ENCODE measurements at regions not wholly inside any gene's neighbourhood (a gene's known extent, or its start where the extent isn't known, plus 50 kb on each side); places are given as distances from the start of the nearest gene placed in this dataset.

GRCh38 chr2:12587729-12588522, 128.8 kb upstream of the TRIB2 start:
- no peak for DNase-seq (ENCODE audit: low read depth)

DNA sequence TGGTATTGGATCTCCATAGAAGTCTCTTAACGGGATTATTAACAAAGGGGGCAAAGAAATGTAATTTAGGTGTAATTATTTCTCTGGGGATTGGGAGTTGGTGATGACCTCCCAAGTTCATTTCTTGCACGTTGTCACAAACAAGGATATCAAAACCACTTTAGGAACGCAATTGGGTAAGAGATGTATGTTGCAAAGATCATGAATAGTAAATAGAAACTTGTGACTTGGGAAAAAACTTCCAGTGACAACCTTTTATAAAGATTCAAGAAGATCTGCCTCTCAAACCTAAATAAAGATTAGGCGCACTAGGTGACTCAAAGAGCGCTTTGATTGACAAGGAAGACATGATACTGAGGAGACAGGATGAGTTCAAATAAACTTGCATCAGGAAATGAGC, 127.8 kb upstream of the TRIB2 start:
- no peak for DNase-seq (ENCODE audit: low read depth)

DNA sequence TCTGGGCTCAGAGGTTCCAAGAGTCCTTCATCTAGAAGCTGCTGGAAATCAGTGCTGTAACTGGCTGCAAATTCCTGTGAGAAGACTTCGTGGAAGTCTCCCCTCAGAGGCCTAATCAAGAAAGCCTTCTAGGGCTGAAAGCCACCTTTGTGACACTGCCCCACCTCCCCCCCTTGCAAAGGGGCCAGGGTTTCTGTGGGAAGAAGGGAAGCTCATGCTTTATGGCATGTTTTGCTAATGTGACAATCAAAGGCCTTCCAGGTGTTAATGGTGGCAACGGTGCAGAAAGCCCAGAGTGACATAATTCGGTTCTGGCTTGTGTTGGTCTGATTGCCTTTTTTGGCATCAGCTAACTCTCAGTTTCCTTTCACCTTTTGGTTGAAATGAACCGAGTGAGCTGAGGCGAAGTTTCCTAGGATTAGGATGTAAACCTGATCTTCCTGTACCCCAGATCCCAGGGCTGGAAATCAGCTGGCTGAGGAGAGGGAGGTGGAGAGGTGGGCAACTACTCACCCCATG, 126.9 kb upstream of the TRIB2 start:
- DNase-seq (ENCODE audit: low read depth), result no peak

DNA sequence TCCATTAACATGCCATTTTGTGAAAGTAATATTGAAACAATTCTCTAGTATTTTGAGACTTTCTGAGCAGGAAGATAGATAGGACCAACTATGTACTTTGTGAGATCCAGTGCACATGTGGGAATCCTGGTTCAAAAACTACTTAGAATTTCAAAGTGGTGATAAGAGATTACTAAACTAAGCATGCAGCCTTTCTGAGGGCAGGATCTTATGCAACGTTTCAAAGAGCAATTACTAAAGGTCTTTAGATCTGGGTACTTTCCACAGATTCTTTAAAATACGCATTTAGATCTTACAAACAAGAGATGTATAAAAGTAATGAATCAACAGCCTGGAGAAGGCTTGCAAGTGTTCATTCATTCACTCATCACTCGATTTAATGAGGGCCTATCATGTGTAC, 124.4 kb upstream of the TRIB2 start:
- DNase-seq (ENCODE audit: low read depth), result no peak

DNA sequence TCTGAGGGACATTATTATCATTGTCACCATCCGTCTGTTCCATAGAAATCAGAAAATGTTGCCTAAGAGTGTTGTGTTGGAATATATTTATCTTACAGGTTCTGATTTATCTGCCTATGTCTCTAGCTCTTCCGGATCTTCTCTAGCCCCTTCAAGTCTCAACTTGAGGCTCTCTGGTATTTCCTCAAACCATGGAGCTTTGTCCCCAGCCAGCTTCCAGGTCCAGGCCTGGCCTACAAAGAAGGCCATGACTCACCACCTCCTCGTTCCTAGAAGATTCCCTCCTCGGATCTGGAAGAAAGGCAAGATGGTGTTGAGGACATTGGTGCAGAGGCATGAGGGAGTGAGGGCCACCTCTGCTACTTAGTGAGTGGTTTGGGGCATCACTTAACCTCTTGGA, 122.1 kb upstream of the TRIB2 start:
- no peak for DNase-seq (ENCODE audit: low read depth)

DNA sequence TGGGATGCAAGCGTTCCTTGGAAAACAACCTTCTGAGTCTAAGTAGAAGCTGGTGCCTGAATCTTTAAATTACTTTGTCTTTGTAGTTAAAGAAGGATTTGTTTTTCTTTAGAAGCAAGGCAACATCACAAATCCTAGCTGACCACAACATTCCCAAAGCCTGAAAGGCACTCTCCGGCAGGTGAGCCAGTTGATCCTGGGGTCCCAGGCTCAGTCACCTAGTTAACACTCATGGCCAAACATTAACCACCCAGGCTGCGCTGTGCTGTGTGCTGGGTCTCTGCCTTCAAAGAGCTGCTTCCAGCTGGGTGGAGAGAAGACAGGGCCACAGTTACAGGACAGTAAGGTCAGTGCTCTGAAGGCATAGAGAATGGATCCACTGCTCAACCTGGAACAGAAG, 120.0 kb upstream of the TRIB2 start:
- DNase-seq (ENCODE audit: low read depth), result no peak

DNA sequence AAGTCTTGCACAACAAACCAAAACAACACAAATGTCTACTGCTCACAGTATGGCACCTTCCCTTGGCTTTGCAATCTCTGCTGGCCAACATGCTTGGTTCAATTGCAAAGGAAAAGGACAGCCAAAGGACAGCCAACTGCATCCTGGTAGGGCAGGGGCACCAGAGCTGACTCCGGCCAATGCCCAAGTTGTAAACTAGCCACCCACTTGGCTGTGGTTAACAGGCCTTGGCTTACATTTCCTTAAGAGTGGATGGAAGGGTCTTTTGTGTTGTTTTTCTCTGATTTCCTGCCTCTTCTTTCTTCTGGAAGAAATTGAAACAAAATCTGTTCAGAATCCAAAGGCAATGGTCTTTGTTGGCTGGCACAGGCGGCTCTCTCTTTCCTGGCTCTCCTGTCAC, 119.1 kb upstream of the TRIB2 start:
- no peak for DNase-seq (ENCODE audit: low read depth)

GRCh38 chr2:12602661-12603060, 114.1 kb upstream of the TRIB2 start:
- DNase-seq (ENCODE audit: low read depth), result no peak

DNA sequence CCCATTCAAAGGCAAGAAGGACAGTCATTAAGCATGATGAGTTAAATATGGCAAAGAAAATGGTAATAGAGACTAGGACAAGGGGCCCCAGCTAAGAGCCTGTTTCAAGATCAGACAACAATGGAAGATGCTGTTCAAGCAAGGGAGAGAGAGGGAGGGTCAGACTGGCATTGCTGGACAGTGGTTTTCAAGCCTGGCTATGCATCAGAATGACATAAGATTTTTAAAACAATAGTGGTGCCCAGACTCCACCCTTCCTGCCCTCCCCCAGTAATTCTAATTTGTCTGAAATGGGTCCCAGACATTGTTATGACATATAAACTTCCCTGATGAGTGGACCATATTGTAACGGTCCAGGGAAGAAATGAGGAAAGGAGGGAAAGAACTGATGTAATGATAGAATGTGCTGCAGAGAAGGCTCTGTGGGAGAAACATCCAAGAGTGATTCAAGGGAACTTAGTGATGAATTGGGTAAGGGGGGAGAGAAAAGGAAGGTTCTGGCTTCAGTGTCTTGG, 112.9 kb upstream of the TRIB2 start:
- no peak for DNase-seq (ENCODE audit: low read depth)

DNA sequence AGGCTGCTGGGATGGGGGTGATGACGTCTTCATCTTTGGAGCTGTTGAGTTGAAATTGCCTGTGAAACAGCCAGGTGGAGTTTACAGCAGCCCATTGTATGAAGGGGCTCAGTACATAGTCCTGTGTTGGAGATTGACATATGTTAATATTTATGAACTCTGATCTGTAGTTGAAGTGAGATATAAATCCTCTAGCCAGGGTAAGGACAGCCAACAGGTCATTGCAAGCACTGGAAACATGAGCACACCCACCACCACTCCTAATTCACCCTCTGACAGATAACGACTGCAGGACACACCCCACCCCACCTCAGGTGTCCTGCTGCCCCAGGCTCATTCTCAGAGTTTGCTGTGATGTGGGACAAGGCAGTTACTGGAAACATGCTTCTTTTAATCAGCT, 112.4 kb upstream of the TRIB2 start:
- no peak for DNase-seq (ENCODE audit: low read depth)

- DNase-seq (ENCODE audit: low read depth), result no peak
Observed at GRCh38 chr2:12605366-12605765, 111.4 kb upstream of the TRIB2 start.

DNA sequence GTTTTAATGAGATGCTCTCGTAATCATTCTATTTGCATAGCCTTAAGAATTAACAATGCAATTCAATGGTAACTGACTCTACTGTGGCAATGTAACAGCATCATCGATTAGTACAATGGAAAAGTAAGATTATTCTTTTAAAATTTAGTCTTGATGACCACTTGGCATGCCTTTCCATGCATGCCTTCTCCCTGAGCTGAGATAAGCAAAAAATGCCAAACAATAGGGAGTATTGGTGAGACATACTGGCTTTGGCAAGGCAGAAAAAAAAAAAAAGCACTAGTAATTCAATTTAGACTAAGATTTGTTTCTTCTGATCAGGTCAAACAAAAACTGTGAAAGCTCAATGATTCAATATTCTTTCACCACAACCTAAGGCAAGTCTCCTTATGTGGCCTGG, 110.8 kb upstream of the TRIB2 start:
- DNase-seq (ENCODE audit: low read depth), result no peak

GRCh38 chr2:12606472-12607000, 110.2 kb upstream of the TRIB2 start:
- no peak for DNase-seq (ENCODE audit: low read depth)

GRCh38 chr2:12607971-12608370, 108.8 kb upstream of the TRIB2 start:
- no peak for DNase-seq (ENCODE audit: low read depth)

DNA sequence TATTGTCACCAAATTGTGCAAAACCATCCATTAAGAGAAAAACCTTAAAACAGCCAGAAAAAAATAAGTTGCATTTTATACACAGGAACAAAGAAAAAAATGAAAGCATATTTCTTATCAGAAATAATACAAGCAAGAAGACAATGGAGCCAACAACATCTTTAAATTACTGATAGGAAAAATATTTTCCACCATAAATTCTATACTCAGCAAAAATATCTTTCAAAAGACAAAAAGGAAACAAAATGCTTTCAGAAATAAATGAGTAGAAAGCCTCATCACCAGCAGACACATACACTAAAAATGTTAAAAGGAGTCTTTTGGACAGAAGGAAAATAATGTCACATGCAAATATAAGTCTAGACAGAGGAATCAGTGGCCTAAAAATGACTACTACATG, 106.4 kb upstream of the TRIB2 start:
- no peak for DNase-seq (ENCODE audit: low read depth)

GRCh38 chr2:12612168-12612567, 104.6 kb upstream of the TRIB2 start:
- no peak for DNase-seq (ENCODE audit: low read depth)

- no peak for DNase-seq (ENCODE audit: low read depth)
Observed at GRCh38 chr2:12612671-12613070, 104.1 kb upstream of the TRIB2 start.

- DNase-seq (ENCODE audit: low read depth), result no peak
Observed at GRCh38 chr2:12613137-12613835, 103.5 kb upstream of the TRIB2 start.

DNA sequence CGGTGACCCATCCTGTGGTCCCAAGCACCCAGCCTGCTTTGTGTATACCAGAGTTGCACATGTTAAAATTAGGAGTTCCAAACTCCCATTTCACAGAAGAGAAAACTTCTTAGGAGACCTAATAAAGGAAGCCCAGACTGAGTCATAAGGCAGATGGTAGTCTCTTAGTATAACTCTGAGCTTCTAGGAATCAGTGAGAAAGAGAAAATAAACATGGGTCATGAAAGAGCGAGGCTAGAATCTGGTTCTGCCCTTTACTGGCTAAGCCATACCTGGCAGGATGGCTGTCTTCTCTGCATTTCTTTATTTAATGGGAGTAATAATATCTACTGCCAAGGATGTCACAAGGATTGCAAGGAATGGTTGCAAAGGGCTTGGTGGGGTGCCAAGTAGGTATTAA, 101.2 kb upstream of the TRIB2 start:
- DNase-seq (ENCODE audit: low read depth), result no peak

GRCh38 chr2:12616456-12617156, 100.1 kb upstream of the TRIB2 start:
- no peak for DNase-seq (ENCODE audit: low read depth)

DNA sequence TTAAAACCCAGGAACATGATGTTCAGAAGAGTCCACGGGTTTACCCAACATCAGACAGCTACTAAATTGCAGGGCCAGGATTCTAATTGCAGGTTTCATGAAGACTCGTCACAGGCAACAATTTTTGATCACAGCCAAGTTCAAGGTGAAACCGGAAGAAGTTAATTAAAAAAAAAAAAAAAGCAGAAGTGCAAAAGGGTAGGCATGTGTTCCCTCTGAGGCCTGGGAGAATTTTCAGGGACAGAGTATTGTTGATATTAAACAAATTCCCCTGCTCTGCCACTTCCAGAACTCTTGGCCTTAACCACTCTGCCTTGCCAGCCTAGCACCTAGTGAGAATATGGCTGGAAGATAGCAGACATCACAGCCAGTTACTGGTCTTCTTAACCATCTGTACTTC, 99.4 kb upstream of the TRIB2 start:
- DNase-seq (ENCODE audit: low read depth), result no peak

GRCh38 chr2:12617853-12618252, 98.9 kb upstream of the TRIB2 start:
- no peak for DNase-seq (ENCODE audit: low read depth)
